ENCODE measurements at regions not wholly inside any gene's neighbourhood (a gene's known extent, or its start where the extent isn't known, plus 50 kb on each side); places are given as distances from the start of the nearest gene placed in this dataset.

DNA sequence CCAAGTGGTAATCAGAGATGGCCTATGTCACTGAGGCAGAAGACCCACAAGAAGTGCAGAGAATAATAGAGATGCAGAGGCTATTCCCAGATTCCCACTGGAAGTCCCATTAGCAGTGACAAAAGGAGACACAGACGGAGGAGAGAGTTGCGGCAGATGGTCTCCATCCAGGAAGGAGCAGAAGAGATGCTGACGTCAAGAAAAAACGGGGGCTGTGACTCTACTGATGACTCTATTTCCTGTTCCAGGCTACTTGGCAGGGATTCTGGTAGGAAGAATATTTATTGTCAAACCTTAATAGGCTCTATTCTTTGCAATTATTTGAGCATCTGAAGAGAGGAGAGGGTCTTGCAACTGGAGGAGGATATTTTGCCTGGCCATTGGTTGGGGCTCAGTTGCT is 246.0 kb upstream of the ECI2 start:
- no peak for TF ChIP-seq EZH2 (IDR thresholded peaks at IDR 0.05; ENCODE audit: low read depth, unreplicated experiment)
- TF ChIP-seq, protein P1, sequence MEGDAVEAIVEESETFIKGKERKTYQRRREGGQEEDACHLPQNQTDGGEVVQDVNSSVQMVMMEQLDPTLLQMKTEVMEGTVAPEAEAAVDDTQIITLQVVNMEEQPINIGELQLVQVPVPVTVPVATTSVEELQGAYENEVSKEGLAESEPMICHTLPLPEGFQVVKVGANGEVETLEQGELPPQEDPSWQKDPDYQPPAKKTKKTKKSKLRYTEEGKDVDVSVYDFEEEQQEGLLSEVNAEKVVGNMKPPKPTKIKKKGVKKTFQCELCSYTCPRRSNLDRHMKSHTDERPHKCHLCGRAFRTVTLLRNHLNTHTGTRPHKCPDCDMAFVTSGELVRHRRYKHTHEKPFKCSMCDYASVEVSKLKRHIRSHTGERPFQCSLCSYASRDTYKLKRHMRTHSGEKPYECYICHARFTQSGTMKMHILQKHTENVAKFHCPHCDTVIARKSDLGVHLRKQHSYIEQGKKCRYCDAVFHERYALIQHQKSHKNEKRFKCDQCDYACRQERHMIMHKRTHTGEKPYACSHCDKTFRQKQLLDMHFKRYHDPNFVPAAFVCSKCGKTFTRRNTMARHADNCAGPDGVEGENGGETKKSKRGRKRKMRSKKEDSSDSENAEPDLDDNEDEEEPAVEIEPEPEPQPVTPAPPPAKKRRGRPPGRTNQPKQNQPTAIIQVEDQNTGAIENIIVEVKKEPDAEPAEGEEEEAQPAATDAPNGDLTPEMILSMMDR (conservative IDR thresholded peaks at IDR 0.05; ENCODE audit: low read depth in 2 of 2): no peak
- TF ChIP-seq POLR2AphosphoS5 (IDR thresholded peaks at IDR 0.05; ENCODE audit: low read depth): no peak
- no peak for TF ChIP-seq CREB1 (CRISPR knock-in tag; IDR thresholded peaks at IDR 0.05; ENCODE audit: low read depth)
- TF ChIP-seq, protein P2, sequence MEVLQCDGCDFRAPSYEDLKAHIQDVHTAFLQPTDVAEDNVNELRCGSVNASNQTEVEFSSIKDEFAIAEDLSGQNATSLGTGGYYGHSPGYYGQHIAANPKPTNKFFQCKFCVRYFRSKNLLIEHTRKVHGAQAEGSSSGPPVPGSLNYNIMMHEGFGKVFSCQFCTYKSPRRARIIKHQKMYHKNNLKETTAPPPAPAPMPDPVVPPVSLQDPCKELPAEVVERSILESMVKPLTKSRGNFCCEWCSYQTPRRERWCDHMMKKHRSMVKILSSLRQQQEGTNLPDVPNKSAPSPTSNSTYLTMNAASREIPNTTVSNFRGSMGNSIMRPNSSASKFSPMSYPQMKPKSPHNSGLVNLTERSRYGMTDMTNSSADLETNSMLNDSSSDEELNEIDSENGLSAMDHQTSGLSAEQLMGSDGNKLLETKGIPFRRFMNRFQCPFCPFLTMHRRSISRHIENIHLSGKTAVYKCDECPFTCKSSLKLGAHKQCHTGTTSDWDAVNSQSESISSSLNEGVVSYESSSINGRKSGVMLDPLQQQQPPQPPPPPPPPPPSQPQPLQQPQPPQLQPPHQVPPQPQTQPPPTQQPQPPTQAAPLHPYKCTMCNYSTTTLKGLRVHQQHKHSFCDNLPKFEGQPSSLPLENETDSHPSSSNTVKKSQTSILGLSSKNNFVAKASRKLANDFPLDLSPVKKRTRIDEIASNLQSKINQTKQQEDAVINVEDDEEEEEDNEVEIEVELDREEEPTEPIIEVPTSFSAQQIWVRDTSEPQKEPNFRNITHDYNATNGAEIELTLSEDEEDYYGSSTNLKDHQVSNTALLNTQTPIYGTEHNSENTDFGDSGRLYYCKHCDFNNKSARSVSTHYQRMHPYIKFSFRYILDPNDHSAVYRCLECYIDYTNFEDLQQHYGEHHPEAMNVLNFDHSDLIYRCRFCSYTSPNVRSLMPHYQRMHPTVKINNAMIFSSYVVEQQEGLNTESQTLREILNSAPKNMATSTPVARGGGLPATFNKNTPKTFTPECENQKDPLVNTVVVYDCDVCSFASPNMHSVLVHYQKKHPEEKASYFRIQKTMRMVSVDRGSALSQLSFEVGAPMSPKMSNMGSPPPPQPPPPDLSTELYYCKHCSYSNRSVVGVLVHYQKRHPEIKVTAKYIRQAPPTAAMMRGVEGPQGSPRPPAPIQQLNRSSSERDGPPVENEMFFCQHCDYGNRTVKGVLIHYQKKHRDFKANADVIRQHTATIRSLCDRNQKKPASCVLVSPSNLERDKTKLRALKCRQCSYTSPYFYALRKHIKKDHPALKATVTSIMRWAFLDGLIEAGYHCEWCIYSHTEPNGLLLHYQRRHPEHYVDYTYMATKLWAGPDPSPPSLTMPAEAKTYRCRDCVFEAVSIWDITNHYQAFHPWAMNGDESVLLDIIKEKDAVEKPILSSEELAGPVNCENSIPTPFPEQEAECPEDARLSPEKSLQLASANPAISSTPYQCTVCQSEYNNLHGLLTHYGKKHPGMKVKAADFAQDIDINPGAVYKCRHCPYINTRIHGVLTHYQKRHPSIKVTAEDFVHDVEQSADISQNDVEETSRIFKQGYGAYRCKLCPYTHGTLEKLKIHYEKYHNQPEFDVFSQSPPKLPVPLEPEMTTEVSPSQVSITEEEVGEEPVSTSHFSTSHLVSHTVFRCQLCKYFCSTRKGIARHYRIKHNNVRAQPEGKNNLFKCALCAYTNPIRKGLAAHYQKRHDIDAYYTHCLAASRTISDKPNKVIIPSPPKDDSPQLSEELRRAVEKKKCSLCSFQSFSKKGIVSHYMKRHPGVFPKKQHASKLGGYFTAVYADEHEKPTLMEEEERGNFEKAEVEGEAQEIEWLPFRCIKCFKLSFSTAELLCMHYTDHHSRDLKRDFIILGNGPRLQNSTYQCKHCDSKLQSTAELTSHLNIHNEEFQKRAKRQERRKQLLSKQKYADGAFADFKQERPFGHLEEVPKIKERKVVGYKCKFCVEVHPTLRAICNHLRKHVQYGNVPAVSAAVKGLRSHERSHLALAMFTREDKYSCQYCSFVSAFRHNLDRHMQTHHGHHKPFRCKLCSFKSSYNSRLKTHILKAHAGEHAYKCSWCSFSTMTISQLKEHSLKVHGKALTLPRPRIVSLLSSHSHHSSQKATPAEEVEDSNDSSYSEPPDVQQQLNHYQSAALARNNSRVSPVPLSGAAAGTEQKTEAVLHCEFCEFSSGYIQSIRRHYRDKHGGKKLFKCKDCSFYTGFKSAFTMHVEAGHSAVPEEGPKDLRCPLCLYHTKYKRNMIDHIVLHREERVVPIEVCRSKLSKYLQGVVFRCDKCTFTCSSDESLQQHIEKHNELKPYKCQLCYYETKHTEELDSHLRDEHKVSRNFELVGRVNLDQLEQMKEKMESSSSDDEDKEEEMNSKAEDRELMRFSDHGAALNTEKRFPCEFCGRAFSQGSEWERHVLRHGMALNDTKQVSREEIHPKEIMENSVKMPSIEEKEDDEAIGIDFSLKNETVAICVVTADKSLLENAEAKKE (CRISPR knock-in tag; IDR thresholded peaks at IDR 0.05): no peak
- TF ChIP-seq, protein P3, sequence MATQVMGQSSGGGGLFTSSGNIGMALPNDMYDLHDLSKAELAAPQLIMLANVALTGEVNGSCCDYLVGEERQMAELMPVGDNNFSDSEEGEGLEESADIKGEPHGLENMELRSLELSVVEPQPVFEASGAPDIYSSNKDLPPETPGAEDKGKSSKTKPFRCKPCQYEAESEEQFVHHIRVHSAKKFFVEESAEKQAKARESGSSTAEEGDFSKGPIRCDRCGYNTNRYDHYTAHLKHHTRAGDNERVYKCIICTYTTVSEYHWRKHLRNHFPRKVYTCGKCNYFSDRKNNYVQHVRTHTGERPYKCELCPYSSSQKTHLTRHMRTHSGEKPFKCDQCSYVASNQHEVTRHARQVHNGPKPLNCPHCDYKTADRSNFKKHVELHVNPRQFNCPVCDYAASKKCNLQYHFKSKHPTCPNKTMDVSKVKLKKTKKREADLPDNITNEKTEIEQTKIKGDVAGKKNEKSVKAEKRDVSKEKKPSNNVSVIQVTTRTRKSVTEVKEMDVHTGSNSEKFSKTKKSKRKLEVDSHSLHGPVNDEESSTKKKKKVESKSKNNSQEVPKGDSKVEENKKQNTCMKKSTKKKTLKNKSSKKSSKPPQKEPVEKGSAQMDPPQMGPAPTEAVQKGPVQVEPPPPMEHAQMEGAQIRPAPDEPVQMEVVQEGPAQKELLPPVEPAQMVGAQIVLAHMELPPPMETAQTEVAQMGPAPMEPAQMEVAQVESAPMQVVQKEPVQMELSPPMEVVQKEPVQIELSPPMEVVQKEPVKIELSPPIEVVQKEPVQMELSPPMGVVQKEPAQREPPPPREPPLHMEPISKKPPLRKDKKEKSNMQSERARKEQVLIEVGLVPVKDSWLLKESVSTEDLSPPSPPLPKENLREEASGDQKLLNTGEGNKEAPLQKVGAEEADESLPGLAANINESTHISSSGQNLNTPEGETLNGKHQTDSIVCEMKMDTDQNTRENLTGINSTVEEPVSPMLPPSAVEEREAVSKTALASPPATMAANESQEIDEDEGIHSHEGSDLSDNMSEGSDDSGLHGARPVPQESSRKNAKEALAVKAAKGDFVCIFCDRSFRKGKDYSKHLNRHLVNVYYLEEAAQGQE (IDR thresholded peaks at IDR 0.05; ENCODE audit: unreplicated experiment): no peak
- no peak for TF ChIP-seq EZH2phosphoT487 (IDR thresholded peaks at IDR 0.05; ENCODE audit: unreplicated experiment)

All from GM23338 (cell line).